SK-N-MC (cell line): ENCODE measurements at regions not wholly inside any gene's neighbourhood (a gene's known extent, or its start where the extent isn't known, plus 50 kb on each side); places are given as distances from the start of the nearest gene placed in this dataset.

Source experiments
- DNase-seq: peaks from one replicate; pipeline ENCODE4 v3.0.0-alpha.2; 2011; ENCODE audit warnings: low read depth, low spot score
- H3K27ac ChIP-seq: fragments of 200-600 bp; sonication (generic); 2 replicates; pipeline ENCODE4 v1.5.1; 2016; ENCODE audit warnings: mixed run types
- H3K36me3 ChIP-seq: fragments of 200-600 bp; sonication (generic); 2 replicates; pipeline ENCODE4 v1.6.1; 2017; ENCODE audit warnings: antibody characterized with exemption, low read length, mixed read lengths; ENCODE audit not compliant: insufficient read depth
- H3K4me3 ChIP-seq: fragments of 200-600 bp; sonication (generic); 2 replicates; pipeline ENCODE4 v1.5.1; 2016
- H3K9ac ChIP-seq: fragments of 200-600 bp; sonication (generic); 2 replicates; pipeline ENCODE4 v1.8.0; 2017; ENCODE audit warnings: mixed run types, mixed read lengths; ENCODE audit not compliant: insufficient read length
- H3K9me3 ChIP-seq: fragments of 200-600 bp; sonication (generic); 2 replicates; pipeline ENCODE4 v1.6.1; 2017; ENCODE audit warnings: low read depth, mild to moderate bottlenecking, antibody characterized with exemption, low read length, moderate library complexity, mixed read lengths
- EZH2 ChIP-seq: fragments of 200-600 bp; sonication (generic); IDR thresholded peaks from one replicate; pipeline ENCODE4 v1.6.1; 2017; ENCODE audit warnings: antibody characterized with exemption
- FOXP2 ChIP-seq: optimal IDR thresholded peaks from 2 replicates; pipeline ENCODE3; 2011; ENCODE audit warnings: mild to moderate bottlenecking, moderate library complexity; ENCODE audit not compliant: insufficient read depth; ENCODE audit errors: extremely low read length, control extremely low read depth
- POLR2AphosphoS5 ChIP-seq: IDR thresholded peaks from 2 replicates; pipeline ENCODE4 v1.6.1; 2012; ENCODE audit warnings: mild to moderate bottlenecking, low read depth, low read length, borderline replicate concordance

DNA sequence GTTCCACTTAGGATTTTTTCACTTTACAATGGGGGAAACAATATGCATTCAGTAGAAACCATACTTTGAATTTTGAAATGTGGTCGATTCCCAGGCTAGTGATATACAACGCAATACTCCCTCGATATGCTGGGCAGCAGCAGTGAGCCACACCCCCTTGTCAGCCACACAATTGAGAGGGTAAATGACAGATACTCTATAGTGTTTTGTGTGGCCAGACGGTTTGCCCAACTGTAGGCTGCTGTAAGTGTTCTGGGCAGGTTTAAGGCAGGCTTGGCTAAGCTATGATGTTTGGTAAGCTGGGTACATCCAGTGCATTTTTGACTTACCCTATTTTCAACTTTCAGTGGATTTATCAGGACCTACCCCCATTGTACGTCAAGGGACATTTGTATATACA is 169.6 kb upstream of the KIAA1217 start:
- Histone ChIP-seq H3K9ac (no peak overlapping the region), H3K27ac (no peak overlapping the region), H3K4me3 (no peak overlapping the region), H3K36me3 (no peaks in the 10 kb centered on the region), H3K9me3 (no peaks in the 10 kb centered on the region)
- TF ChIP-seq EZH2: no peak
- TF ChIP-seq POLR2AphosphoS5: no peak
- TF ChIP-seq FOXP2: no peak
- no peak for DNase-seq

DNA sequence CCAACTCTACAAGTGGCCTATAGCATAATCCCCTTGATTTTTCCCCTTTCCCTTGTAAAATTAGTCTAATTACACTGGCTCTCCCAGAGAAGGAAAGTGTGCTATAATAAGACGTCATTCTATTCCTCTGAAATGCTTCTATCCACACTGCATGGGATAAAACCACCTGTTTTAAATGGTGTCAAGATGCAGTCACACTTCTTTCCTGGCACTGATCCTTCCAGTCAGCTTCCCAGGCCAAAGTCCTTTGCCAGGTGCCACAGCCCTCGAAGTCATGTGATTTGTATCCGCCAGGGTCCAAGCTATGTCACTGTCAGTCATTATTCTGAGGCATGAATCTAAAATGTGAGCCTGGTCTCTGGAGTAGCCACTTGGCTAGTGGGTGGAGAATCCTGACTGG is 169.0 kb upstream of the KIAA1217 start:
- no peaks in the 10 kb centered on the region for H3K36me3 ChIP-seq
- TF ChIP-seq EZH2 (no peak), FOXP2 (no peak), POLR2AphosphoS5 (no peak)

DNA sequence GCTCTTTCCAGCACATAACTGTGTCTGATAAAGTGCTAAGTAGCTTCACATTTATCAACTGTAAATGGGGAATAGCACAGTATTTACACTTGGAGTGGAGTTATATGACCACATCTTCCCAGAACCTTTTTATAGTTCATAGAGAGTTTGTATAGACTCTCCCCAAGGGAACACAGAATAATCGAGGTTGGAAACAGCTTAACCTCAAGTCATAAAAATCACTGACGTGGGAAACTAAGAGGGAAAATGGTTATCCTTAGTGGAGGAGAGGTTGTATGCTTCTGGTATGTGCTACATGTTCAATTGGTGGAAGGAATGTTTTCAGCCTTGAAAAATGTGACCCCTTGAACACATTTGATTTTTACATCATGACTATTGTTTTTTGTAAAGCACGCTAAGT is 167.9 kb upstream of the KIAA1217 start:
- no peak overlapping the region for H3K27ac ChIP-seq
- no peak overlapping the region for H3K9ac ChIP-seq
- no peak for DNase-seq
- no peak overlapping the region for H3K4me3 ChIP-seq
- TF ChIP-seq POLR2AphosphoS5 (no peak), EZH2 (no peak), FOXP2 (no peak)
- H3K36me3 ChIP-seq: no peaks in the 10 kb centered on the region
- no peaks in the 10 kb centered on the region for H3K9me3 ChIP-seq

More for the DNA sequence above, 169.0 kb upstream of the KIAA1217 start:
- Histone ChIP-seq H3K27ac (no peak overlapping the region), H3K4me3 (no peak overlapping the region), H3K9ac (no peak overlapping the region), H3K9me3 (no peaks in the 10 kb centered on the region)
- DNase-seq: no peak

DNA sequence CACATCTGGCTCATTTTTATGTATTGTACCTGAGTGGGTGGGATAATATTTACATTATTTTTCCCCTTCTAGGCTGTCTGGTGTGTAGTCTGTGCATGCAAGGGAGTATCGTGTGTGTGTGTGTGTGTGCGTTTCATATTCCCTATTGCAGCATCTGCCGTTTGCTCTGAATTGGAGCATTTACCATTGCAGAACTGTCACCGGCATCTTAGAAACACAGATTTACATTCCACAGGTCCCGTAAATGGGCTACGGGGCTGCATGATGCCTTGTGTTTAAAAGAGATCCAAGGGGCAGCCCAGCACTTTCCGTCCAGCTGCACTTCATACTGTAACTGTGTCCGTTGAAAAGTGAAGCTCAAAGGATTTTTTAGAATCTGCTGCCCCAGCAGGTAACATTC is 167.1 kb upstream of the KIAA1217 start:
- no peaks in the 10 kb centered on the region for H3K9me3 ChIP-seq
- no peak for DNase-seq

DNA sequence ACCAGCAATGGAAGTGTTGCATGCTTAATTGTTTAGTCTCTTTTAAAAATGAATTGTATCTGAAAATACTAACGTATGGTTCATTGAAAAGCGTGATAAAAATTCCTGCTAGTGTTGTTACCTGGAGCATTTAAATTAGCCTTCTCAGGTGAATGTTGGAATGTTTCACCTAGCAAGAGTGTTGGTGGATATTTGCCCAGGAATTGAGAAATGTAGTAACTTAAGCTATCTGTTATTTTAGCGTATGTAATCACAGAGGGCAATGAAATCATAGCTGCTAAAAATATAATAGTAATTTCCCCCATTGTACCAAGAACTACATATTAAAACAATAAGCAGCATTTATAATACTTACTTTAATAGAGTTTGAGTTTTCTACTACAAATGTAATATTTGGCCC is 166.1 kb upstream of the KIAA1217 start:
- H3K36me3 ChIP-seq: no peaks in the 10 kb centered on the region
- no peak overlapping the region for H3K27ac ChIP-seq
- TF ChIP-seq EZH2: no peak
- TF ChIP-seq POLR2AphosphoS5: no peak
- TF ChIP-seq FOXP2: no peak
- H3K9ac ChIP-seq: no peak overlapping the region
- H3K4me3 ChIP-seq: no peak overlapping the region
- DNase-seq: no peak
- no peaks in the 10 kb centered on the region for H3K9me3 ChIP-seq

More for the DNA sequence above, 167.1 kb upstream of the KIAA1217 start:
- H3K27ac ChIP-seq: no peak overlapping the region
- H3K4me3 ChIP-seq: no peak overlapping the region
- no peak overlapping the region for H3K9ac ChIP-seq
- TF ChIP-seq FOXP2: no peak
- no peak for TF ChIP-seq POLR2AphosphoS5
- TF ChIP-seq EZH2: no peak
- H3K36me3 ChIP-seq: no peaks in the 10 kb centered on the region

DNA sequence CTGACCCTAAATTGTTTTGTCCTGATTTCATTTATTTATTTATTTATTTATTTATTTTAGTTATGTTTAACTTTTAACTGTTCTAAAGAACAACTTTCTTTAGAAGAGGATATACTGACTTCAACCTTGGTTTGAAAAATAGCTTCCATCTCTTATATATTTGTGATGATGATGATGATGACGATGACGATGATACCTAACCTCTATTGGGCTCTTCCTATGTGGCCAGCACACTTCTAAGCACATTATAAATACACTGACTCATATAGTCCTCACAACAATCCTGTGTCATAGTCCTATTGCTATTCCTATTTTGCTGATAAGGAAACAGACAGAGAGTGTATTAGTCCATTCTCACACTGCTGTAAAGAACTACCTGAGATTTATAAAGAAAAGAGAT is 162.9 kb upstream of the KIAA1217 start:
- Histone ChIP-seq H3K27ac (no peak overlapping the region), H3K4me3 (no peak overlapping the region), H3K36me3 (no peaks in the 10 kb centered on the region), H3K9ac (no peak overlapping the region), H3K9me3 (no peaks in the 10 kb centered on the region)
- DNase-seq: no peak
- TF ChIP-seq FOXP2 (no peak), POLR2AphosphoS5 (no peak), EZH2 (no peak)

DNA sequence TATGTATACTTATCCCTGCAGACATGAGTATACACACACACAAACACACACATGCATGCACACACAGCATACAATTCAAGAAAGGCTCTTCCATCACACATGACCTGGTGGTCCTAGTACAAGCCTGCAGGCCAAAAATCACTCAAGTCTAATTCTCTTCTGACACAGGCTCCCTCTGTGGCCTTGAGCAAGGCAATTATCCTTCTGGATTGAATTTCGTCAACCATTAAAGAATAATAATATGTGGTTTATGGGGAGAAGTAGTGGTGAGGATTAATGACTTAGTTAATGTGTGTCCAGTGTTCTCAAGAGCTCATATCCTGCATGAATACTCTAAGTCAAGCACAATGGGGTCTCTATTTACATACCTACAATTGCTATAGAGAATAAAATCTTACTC is 161.8 kb upstream of the KIAA1217 start:
- TF ChIP-seq EZH2: no peak
- TF ChIP-seq FOXP2: no peak

DNA sequence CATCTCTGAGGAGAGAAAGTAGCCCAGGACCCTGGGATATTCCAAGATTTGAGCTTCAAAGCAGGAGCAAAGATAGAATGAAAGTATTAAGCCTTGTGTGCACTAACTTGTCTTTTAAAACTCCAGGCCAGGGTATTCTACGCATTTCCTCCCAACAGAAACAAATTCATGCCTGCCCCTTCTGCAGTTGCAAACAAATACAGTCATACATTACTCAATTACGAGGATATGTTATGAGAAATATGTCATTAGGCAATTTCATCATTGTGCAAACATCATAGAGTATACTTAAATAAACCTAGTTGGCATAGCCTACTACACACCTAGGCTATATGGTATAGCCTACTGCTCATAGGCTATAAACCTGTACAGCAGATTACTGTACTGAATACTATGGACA is 154.5 kb upstream of the KIAA1217 start:
- DNase-seq: no peak
- no peaks in the 10 kb centered on the region for H3K9me3 ChIP-seq
- H3K27ac ChIP-seq: no peak overlapping the region
- no peaks in the 10 kb centered on the region for H3K36me3 ChIP-seq
- TF ChIP-seq EZH2: no peak
- no peak for TF ChIP-seq FOXP2
- no peak for TF ChIP-seq POLR2AphosphoS5
- H3K4me3 ChIP-seq: no peak overlapping the region
- no peak overlapping the region for H3K9ac ChIP-seq

More for the DNA sequence above, 161.8 kb upstream of the KIAA1217 start:
- H3K27ac ChIP-seq: no peak overlapping the region
- no peak overlapping the region for H3K4me3 ChIP-seq
- H3K36me3 ChIP-seq: no peaks in the 10 kb centered on the region
- no peak for DNase-seq
- no peak overlapping the region for H3K9ac ChIP-seq
- H3K9me3 ChIP-seq: no peaks in the 10 kb centered on the region

DNA sequence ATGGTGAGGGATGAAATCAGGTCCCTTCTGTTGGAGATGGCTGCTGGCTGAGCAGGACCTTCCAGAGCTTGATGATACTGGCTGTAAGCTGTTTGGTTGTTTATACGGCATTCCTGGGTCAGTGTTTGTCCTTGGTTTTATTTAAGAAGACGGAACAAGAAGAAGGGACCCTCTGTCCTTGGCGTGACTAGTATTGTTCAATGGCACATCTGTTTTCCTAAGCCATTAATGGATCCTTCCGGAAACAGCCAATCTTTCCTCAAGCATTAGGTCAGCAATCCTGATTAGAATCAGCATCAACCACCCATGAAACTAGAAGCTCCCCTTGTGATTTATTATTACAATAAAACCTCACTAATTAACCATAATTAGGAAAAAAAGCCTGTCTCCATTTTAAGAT is 128.7 kb upstream of the KIAA1217 start:
- no peak for DNase-seq
- no peak overlapping the region for H3K27ac ChIP-seq
- H3K9me3 ChIP-seq: no peaks in the 10 kb centered on the region
- TF ChIP-seq FOXP2 (no peak), EZH2 (no peak), POLR2AphosphoS5 (no peak)
- no peaks in the 10 kb centered on the region for H3K36me3 ChIP-seq
- H3K9ac ChIP-seq: no peak overlapping the region
- H3K4me3 ChIP-seq: no peak overlapping the region
